Stimulated activated CD8-positive, alpha-beta memory T cell treated with anti-CD3 and anti-CD28 coated beads, Interleukin-2, amount 100 ng/mL, for 1 hour (primary cell): ENCODE measurements at regions not wholly inside any gene's neighbourhood (a gene's known extent, or its start where the extent isn't known, plus 50 kb on each side); places are given as distances from the start of the nearest gene placed in this dataset.

Source experiments
- DNase-seq, 2 donors: peaks; one replicate each; pipeline ENCODE4 v3.0.0-alpha.2; 2020; ENCODE audit warnings: low read depth in 2 of 2

DNA sequence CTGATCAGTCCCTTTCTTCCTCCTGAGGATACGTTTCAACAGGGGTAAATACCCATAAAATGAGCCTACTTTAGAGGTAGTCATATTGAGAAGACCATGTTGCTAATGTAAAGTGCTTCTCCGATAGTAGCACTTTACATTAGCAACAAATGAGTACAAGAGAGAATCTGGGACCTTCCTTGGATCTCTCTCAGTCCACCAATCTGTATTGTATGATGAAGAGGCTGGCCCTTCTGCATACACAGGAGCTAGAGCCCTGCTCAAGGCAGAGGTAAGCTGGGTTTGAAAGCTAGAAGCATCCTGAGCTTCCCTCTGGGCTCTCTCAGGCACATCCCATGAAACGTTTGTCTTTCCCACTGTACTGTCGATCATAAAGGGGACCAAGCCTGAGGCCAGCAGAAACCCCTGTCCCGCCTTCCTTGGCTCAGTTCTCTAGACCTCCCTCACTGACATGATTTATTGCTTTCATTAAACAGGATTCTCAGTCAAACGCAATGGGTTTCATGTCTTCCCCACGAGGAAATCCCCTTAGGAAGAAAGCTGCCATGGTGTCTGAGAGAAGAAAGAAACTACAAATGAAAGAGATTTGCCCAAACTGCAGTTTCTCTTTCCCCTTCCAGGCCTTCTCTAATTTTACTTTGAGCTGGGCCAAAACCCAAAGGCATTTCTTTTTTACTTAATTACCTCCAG is 62.8 kb upstream of the BCAR3 start:
- DNase-seq = no peak

GRCh38 chr1:93743465-93743864 is 61.8 kb upstream of the BCAR3 start:
- no peak for DNase-seq

GRCh38 chr1:93740601-93741031 is 59.0 kb upstream of the BCAR3 start:
- no peak for DNase-seq

DNA sequence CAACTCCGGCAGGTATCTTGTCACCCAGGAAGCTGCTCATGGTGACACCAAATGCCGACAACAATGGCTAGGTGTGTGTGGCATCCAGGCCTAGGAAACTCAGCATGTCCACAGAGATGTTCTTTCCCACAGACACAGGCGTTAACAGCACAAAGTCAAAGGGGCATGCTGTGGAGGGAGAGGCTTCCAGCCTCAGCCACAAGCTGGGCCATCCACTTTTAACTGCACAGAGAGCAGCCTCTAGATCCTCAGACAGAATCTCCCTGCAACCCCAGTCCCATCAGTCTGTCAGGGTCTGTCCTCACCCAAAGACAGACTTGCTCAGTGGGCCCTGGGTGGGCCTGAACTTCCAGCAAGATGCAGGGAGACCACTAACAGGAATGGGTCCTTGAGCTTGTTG is 58.5 kb upstream of the BCAR3 start:
- no peak for DNase-seq

GRCh38 chr1:93739472-93739871 is 57.8 kb upstream of the BCAR3 start:
- DNase-seq = no peak

- DNase-seq = no peak
Measured at GRCh38 chr1:93738926-93739325, 57.3 kb upstream of the BCAR3 start.

DNA sequence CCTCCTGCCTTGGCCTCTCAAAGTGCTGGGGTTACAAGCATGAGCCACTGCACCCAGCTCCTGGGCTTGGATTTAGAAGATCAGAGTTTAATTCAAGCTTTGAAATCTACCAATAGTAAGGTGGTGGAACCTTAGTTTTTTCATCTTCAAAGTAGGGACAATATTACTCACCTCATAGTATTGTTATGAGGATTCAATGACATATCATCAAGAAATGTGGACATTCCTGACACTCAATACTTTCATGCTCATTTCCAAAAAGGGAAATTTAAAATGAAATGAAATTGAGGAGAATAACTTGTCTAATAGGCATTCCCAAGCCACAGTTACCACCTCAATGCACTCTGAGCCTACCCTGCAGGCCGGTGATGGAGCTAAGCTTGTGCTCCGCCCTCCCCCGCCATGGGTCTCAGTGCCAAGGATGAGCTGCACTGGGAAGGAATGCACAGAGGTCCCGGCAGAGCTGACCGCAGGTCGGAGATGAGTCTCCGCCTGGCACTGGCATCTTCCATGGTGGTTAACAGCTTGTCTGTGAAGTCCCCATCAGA is 56.5 kb upstream of the BCAR3 start:
- no peak for DNase-seq

DNA sequence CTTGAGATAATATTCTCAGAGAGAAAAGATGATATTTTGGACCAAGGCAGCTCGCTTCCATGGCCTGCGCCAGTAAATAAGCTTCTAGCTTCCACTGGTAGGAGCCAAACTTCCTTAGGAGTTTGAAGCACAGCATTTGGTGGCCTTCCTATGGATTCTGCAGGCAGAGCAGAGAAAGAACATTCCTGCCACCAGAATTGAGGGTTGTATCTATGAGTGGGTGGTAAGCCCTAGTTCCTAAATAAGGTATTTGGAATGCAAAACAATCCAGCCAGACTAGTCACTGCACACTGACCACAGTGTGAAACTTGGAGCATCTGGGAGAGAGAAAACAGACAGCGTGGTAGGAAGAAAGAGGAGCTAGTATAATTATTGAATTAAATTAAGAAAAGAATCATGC is 54.1 kb upstream of the BCAR3 start:
- no peak for DNase-seq

GRCh38 chr1:93734999-93735398 is 53.4 kb upstream of the BCAR3 start:
- no peak for DNase-seq

- DNase-seq = no peak
Measured at GRCh38 chr1:93733340-93733739, 51.7 kb upstream of the BCAR3 start.

- DNase-seq = no peak
Measured at GRCh38 chr1:93732514-93732913, 50.9 kb upstream of the BCAR3 start.
